HG02884 (cell line): ENCODE measurements at regions not wholly inside any gene's neighbourhood (a gene's known extent, or its start where the extent isn't known, plus 50 kb on each side); places are given as distances from the start of the nearest gene placed in this dataset.
A peak's percentile ranks its signal among the peaks of the same experiment; 100 is the strongest.

ENCODE experiments used
- ATAC-seq: cut with Tn5 transposase; IDR thresholded peaks from one replicate; pipeline ENCODE4 v1.9.1; 2021; ENCODE audit warnings: mild to moderate bottlenecking, moderate library complexity; ENCODE audit not compliant: unreplicated experiment

DNA sequence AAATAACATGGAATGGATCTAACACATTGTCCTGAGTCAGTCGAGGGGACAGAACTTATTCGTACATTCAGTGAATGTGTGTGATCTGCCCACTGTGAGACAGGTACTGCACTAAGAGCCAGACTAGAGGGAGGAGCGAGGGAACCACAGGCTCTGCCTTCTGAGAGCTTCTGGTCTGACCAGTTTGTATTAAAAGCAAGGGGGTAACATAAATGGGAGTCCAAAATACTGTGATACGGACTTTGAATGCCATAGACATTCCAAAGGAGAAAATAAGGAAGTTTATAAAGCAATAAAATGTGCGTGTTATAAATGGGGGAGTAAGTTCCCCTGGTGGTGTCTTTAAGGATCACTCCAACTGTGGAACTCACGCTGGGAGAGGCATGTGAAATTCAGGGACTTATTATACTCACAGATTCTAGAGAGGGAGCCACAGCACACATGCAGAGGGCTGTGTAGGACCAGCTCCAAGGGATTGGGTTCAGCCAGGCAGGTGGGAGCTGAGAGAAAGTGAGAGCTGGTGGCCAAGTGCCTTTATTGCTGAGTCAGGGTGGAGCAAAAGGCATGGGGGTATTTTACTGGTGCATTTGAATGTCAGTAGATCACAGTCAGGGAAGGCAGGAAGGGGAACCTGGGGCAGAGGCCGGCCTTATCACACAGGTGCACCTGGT lies 186.5 kb upstream of the WWC1 start:
- ATAC-seq = no peak

GRCh38 chr5:168106008-168106761 lies 185.3 kb upstream of the WWC1 start:
- no peak for ATAC-seq

DNA sequence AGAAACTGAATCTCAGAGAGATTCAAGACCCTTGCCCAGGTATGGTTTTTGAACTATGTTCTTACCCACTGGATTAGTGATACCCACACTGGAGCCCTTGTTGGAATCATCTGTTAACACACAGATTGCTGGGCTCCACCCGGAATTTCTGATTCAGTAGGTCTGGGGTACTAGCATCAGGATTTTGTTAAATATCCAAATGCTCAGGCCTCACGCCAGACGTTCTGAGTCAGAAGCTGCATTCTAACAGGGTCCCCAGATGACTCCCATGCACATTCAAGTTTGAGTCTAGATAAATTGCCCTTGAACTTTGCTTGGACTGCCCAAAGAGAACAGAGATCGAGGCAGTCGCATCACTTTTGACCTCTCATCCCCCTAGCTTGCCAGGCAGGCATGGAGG lies 182.0 kb upstream of the WWC1 start:
- ATAC-seq = no peak

GRCh38 chr5:168110384-168110783 lies 181.1 kb upstream of the WWC1 start:
- ATAC-seq = no peak

- no peak for ATAC-seq
Measured at GRCh38 chr5:168110870-168111832, 180.3 kb upstream of the WWC1 start.

DNA sequence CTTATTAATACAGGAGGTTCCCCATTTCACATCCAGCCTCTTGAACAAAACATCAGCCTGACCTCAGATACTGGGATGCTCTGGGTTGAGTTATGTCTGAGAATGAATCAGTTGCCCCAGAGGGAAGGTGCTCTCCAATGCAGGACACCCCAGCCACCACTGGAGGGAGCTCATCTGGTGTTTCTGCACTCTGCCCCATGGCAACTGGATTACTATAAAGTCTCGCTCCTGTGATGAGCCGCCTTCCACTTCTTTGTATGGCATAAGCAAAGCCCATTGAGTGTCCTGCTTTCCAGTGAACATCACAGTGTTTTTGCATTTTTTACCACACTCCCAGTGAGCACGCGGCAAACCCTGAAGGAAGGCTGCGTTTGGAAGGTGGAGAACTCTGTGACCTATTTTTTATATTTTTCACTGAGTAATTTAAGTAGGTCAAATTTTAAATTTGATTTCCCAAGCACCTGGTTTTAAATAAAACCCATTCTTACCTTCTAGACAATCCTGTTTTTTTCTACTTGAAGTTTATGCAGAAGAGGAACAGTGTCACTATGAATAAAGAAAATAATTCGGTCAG lies 176.9 kb upstream of the WWC1 start:
- peak; percentile 93 for ATAC-seq

DNA sequence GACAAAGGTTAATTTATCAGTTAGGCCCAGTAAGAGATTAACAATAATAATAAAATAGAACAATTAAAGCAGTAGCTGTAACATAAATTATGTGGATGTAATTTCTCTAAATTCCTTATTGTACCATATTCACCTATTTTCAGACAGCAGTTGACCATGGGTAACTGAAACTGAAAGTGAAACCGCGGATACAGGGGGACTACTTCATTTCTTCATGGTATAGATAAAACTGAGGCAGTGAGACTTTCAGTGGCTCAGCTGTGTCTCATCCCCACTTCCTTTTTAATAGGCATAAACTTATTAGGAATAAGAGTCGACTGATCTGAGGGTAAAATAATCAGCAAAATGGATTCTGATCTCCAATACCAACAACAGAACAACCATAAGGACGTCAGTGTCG lies 174.0 kb upstream of the WWC1 start:
- ATAC-seq = no peak

DNA sequence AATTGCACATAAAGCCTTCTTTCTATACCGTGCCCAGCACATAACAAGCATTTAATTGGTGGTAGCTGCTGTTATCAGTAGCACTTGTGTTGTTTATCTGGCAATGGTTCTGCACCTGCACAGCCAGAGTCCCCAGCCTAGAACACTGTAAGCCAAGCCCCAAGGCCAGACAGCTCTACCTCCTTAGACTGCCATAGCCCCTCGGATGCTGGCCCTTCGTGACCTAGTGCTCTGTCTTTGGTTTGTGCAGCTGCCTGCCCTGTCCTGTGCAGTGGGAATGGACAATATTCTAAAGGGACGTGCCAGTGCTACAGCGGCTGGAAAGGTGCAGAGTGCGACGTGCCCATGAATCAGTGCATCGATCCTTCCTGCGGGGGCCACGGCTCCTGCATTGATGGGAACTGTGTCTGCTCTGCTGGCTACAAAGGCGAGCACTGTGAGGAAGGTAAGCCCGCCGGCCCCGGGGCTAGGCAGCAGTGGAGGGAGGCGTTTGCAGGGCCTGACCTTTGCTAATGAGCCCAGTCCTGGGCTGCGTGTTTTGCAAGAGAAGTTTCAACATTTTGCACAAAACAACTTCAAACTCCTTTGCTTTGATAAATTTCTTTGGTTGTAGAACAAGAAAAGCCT lies 173.3 kb upstream of the WWC1 start:
- no peak for ATAC-seq

GRCh38 chr5:168120401-168121137 lies 170.9 kb upstream of the WWC1 start:
- ATAC-seq = no peak

GRCh38 chr5:168121138-168121494 lies 170.3 kb upstream of the WWC1 start:
- no peak for ATAC-seq

GRCh38 chr5:168123631-168124528 lies 167.6 kb upstream of the WWC1 start:
- peak; percentile 97 for ATAC-seq

DNA sequence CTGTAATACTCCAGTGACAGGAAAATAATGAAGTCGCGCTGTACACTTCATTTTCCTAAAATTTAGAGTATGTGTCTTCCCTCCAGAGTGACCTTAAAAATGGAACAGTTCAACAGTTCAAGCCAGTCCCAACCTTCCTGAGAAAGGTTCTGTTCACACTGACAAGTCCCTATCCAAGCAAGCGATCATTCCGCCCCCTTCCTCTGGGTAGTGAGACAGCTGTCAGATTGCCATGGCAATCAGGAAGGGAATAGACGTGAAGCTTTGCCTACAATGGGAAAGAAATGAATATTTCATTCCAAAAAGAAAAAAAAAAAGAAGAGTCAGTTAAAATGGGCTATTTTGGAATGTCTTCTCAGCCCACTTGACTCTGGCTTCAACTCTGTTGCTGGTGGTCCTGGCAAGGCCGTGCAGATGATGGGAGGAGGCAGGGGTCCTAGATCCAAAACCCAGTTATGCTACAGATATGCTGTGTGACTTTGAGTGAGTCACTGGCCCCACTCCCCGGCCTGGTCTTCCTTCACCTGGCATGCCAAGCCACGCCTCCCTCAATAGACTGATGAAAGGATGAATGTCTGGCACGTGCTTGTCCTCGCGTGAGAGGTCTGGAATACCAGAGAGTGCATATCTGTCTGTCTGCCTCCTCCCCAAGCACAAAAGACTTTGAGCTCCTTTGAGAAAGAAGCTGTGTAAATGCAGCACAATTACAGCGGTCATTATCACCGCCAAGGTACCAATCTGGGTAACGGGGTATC lies 165.8 kb upstream of the WWC1 start:
- no peak for ATAC-seq

- no peak for ATAC-seq
Measured at GRCh38 chr5:168126606-168127005, 164.8 kb upstream of the WWC1 start.

DNA sequence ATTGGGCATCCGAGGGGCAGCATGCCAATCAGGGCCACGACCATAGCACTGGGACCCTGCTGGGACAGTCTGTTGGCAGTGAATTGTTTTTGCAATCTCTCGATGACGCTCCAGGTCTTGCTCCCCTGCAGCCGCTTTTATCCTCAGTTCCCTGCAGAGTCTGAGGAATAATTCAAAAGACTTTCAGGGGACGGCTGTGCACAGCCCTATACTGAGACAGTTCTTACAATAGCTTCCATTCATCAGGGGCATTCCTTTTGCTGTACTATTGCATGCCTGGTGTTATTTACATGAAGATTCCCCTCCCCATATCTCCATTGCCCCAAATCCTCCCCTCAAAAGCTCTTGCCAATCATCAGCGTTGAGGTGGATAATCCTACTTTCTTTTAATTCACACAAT lies 163.3 kb upstream of the WWC1 start:
- ATAC-seq = no peak

DNA sequence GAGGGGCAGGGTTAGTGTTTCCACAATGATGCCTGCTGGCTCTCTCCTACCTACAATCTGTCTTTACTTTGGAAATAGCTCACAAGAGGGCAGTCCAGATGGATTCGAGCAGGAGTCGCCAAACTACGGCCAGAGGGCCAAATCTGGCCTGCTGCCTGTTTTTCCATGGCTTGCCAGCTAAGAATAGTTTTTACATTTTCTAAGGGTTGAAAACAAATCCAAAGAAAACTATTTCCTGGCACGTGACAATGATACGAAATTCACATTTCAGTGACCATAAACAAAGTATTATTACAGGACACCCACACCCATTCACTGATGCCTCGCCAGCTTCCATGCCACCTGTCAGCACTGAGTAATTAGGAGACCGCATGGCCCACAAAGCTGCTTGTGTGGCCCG lies 162.9 kb upstream of the WWC1 start:
- no peak for ATAC-seq

- no peak for ATAC-seq
Measured at GRCh38 chr5:168131519-168131918, 159.9 kb upstream of the WWC1 start.

DNA sequence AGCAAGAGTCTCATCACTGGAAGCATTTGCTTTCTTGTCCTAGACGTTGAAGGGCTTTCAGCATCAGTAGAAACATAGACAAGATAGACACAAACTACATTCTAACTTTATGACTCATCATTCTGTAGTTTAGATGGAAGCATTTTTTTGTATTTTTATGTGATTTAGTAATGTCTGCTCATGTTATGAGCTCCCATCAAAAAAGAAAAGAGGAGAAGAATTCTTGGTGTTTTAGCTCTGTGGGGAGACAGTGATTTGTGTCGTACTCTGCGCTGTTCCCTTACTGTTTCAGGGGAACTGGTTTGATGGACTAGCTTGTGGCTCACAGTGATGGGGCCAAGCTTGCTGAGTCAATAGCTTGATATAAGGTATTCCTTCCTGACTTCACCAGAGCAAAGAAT lies 159.2 kb upstream of the WWC1 start:
- ATAC-seq = no peak

- peak; percentile 97 for ATAC-seq
Measured at GRCh38 chr5:168135897-168136296, 155.5 kb upstream of the WWC1 start.
